NCI-H524 (cell line): ENCODE measurements at regions not wholly inside any gene's neighbourhood (a gene's known extent, or its start where the extent isn't known, plus 50 kb on each side); places are given as distances from the start of the nearest gene placed in this dataset.

Experiments used
- DNase-seq, 2 experiments: peaks; one replicate each; lab custom pipeline; 2025; lab: John Stamatoyannopoulos, UW

DNA sequence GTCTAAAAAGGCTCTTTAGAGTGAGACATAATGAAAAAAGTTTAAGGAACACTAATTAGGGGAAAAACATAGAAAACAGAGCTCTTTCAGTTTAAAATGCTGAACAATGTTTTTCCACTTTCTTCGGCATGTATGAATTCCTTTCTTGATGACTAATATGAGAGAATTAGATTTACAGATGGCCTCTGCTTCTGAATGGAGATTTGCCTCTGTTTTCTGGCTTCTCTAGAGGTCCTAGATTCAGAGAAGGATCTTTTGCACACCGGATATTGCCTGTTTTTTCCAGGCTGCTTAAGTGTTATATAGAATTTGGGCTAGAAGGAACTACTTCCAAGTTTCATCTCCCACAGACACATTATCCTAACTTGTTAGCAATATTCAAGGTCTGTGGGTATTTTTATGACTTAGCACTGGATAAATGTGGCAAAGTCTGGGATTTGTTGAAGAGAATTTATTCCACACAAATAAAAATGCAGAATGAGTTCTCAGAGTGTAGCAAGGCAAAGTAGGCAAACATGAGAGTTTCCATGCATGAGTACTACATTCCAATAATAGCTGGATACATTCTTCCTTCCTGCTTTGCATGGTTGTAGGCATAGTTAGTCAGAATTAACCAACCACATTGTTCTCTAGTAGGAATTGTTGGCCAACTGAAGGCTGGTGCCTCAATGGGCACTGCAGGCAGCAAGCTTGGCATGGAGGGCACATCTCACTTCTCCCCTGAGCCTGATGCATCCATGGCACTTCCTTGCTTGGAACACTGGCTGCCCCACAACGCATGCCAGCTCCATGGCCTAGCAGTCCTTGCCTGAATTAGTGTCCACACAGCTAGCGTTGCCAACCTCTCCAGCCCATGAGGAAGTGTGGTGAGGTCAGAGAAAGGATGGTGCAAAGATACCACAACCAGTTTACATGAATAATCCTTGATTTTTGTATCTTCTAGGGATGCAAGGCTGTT, 224.2 kb downstream of the CLIC5 start:
- DNase-seq: no peak

DNA sequence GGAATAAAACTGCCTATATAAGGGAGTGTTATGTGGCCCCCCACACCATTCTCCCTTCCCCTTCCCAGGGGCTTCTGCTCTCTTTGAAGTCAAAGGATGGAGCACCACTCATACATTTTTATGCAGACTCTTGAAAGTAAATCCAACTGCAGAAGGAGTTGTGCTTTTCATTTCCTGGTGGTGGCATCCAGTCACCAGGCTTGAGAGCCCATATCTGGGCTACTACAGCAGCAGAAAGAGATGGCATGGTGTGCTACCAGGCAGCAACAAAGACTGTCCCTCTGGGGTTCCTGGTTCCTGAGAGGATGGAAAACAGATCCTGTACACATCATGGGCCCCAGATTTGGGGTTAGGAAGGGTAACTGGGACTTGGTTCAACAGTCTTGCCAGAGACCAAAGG, 226.4 kb downstream of the CLIC5 start:
- no peak for DNase-seq

DNA sequence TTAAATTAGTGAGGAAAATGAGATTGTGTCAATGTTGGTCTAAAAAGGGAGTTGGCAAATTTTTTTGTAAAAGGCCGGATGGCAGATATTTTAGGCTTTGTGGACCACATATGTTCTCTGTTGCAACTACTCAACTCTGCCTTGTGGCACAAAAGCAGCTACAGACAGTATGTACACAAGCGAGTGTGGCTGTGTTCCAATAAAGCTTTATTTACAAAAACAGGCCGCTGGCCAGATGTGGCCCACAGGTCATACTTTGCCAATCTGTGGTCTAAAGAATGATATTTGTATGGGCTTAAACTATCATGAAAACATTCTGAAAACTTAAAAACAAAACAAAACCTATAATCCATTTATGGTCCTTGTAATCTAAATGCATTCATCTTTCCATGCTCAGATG, 228.3 kb downstream of the CLIC5 start:
- DNase-seq: no peak

DNA sequence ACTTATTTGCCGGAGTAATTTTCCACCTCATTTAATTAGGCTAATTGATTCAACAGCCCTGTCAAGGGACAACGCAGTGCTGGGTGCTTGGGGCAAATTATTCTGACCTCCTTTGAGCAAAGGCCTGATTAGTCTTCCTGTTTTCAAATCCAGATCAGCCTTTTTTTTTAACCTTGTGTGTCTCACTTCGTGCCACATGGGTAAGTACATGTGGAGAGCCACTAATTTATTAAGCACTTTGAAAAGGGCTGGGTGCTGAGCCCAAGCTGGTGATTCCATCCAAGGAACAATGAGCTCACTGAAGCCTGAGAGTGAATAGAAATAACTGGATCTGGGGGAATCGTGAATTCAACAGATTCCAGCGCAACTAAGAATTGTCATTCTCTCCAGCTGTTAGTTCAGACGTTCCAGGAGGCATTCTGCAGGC, 229.3 kb downstream of the CLIC5 start:
- DNase-seq: peak in 1 of 2 experiments; percentile 6

DNA sequence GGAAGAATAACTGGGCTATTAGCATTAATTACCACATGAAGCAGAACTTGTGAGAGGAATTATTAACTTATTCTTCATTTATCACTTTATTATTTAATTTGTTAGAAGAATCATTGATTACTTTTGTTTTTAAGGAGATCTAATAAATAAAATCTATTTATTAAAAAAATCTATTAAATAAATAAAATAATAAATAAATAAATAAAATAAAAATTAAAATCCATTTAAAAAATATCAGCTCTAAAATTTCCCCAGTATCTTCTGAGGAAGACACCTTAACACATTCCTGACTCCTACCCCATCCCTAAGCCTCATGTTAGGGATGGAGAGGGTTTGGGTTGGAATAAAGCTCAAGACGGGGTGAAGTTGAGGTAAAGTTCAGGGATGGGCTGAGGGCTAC, 231.4 kb downstream of the CLIC5 start:
- no peak for DNase-seq

DNA sequence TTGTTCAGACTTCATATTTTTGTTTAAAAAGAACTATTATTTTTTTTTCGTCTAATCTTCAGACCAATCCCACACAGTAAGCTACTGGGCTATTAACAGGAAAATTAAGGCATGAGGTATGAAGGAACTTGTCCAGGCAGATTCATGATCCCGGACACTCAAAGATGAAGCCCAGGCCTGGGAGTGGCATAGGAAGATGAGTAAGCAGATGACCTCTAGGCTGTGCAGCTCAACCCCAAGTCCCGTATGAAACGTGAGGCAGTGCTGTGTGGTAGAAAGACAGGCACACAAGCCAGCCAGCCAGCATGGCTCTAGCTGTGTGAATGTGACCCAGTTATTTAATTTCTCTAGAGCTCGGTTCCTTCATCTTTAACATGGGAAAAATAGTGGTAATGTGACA, 231.9 kb downstream of the CLIC5 start:
- no peak for DNase-seq

DNA sequence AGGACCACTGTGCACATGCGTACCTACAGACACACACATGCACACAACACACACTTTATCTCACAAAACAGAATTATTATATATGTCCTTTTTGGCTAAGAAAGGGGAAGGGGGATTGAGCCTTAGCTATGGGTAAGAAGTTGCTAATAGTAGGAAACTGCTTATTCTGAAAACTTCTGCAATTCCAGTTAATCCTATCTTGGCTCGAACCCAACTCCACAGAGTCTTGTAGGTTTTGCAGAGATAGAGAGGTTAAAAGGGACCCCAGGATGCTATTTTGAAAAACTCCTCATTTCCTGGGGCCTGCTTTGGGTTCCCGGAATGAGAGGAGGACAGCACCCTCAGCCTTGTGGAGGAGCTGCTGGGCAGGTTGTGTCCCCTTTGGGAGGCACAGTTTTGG, 233.8 kb downstream of the CLIC5 start:
- DNase-seq: no peak

DNA sequence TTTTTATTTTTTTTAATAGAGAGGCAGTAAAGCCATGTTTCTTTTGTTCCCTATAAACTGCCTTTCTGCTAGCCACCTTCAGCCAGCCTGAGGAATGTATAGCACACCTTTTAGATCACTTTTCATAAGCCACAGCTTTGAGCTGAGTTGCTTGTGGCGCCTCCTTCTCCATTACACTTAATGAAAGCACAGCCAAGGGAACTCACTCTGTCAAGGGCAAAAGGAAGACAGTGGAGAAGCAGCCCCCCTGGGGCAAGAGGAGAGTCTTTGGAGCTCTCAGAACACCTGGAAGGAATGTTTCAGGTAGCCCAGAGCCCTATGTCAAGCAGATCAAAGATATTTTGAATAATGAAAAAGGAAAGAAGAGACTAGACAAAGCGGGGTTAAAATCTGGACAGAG, 235.1 kb downstream of the CLIC5 start:
- DNase-seq: no peak

DNA sequence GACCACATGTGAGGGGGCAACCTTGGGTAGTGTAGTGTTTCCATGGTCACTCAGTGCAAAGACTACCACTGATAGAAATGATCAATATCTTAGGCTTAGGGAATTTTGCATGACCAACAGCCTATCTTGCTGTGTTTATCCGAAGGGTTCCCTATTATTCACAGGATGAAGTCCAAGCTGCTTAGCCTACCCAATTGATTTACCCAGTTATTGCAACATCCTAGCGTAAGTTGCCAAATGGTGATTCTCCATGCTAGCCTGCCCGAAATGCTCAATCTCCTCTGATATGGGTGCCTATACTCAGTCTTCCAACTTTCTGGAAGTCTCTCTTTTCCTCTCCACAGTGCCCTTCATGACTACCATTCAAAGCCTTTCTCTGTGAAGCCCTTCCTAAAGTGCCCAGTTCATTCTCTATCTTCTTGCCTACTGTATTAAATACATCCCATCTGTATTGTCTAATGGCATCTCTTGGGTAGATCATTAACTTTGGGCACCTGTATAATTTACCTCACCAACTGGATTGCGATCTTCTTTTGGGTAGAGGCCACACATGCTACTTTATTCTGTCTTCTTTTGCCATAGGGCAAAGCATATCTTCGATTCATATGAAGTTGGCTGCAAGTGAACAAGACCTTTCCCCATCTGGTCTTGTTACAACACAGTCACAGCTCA, 240.5 kb downstream of the CLIC5 start:
- DNase-seq: no peak

DNA sequence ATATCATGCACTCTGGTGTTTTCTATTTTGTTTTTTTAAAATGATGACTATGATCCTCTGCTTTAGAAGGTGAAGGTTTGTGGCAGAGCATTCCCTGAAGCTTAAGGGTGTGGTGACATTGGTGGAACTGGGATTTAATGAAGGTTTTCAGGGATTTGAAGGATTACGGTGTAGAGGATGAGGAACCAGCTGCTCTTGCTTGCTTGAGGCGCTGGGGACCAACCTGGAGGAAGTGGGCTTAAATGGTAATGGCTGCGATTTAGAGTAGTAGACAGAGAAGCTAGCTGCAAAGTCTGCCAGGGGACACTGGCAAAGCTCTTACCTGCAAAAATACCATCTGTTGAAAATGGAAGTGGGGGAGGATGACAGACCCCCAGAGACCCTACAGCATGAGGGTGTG, 241.8 kb downstream of the CLIC5 start:
- peak in 1 of 2 experiments; percentile 57 for DNase-seq

DNA sequence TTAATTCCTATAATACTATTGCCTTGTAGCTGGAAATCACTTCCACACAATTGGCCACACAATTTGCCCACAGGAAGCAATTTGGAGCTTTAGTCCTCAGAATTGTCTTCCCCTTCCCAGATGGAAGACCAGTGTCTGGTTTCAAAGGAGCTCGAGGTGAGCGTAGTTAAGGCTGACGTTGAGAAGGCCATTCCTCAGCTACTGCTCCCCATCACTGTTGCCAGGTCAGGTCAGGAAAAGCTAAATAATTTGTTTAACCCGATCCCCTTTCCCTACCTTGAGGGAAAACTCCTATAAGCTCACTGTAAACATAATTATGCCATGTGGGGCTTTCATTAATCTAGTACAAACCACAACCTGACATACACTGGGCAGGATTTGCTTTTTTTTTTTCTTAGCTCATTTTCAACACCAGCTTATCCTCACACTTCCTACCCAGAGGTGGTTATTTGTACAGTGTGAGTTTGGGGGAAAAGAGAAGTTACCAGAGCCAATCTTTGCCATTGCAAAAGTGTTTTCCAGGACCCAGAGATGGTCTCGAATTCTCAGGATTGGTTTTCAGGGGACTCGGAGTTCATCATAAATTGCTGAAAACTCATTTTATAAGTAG, 242.7 kb downstream of the CLIC5 start:
- no peak for DNase-seq

DNA sequence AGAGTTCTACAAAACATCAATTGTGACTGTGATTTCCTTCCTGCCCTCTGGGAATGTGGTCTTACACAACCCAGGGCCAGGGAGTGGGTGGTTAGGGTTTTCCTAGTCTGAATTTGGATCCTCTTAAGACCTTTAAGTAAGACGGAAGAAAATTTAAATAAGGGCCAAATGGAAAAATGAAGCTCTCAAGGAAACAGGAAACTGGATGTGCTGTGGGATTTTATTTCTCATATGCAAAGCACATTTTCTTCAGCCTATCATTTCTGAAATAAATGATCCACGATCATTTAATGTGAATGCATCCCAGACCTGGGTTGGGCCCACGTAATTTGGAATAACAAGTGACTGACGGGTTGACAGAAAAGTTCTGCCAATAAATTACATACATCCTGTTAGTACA, 243.6 kb downstream of the CLIC5 start:
- no peak for DNase-seq

DNA sequence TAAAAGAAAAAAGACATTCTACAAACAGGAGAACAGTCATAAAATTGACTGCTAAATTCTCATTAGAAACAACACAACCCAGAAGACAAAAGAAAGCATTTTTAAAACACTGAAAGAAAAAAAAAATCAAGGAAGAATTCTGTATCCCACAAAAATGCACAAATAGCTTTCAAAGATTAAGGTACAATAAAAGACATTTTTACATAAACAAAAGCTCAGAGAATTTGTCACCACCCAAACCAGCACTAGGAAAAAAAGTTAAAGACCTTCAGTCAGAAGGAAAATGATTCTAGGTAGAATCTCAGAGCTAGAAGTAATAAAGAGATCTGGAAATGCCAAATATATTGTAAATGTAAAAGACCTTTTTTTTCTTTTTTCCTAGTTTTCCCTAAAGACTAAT, 252.4 kb downstream of the CLIC5 start:
- DNase-seq: no peak

DNA sequence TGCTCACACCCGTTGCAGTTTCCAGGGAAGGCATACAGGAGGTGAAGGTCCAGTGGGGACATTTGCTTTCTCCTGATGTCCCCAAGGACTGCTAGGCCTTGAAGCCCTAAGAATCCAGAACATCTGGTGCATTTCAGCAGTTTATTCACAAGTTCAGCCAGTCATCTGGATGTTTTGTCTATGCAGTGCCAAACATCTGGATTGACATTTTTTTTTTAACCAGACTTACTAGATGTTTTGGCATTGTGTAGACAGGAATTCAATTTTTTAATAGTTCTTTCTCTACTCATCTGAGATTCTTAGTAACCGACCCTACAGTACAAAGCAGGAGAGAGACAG, 256.2 kb downstream of the CLIC5 start:
- DNase-seq: no peak

DNA sequence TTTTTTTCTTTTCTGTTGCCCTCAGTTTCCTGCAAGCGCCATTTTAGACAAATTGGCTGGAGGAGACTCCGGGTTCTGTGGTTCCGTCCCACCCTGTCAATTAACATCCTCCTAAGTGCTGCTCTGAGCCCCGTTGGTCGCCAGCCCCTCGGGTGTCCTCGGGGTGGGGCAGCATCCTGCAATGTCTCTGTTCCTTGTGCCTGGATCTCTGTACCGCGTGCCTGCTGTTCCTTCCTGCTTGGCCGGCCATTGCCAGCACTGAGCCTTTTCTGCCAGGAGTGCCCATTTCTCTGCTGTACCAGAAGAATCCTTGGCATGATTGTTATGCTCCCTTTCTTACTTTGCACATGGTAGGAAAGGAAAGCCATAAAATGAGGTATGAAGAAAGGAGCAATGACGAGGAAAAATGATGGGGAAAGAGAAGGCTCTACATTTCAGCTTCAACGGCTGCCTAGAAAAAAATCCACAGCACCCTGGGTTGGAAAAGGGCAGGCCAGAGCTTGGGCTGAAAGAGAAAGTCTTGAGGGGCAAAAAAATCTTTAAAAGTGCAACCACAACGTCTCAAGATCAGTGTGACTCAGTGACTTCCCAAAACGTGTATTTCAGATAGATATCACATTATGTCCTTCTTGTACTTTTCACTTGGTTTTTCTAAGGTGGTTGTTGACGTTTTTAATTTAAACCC, 256.7 kb downstream of the CLIC5 start:
- no peak for DNase-seq

DNA sequence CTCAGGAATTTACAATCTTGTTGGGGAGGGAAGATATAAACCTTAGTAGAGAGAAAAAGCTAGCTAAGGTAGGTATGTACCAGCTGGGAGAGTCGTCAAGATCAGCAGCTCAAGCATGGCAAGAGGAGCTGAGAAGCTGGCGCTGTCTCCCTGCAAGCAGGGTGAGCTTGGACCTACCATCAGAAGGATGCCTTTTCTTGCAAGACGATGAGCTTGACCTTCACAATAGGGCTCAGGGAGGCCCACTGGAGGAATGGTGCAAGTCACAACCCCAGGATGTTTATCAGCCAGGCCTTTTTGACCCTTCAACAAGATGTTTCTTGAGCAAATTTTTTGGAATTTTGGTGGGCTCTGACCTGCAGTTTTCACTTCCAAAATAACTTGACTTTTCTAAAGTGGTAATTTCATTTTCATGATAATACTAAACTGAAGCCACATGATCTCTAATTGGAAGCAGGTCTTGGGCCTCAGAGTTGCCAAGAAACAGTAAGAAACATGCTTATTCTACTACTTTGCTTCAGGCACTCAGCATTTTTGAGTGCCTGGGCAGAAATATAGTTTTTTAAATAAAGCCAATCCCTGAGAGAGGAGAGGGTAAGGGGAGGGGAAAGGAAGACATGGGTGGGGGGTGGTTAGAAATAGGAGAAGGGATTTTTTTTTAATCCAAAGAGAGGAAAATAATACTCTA, 258.1 kb downstream of the CLIC5 start:
- no peak for DNase-seq

DNA sequence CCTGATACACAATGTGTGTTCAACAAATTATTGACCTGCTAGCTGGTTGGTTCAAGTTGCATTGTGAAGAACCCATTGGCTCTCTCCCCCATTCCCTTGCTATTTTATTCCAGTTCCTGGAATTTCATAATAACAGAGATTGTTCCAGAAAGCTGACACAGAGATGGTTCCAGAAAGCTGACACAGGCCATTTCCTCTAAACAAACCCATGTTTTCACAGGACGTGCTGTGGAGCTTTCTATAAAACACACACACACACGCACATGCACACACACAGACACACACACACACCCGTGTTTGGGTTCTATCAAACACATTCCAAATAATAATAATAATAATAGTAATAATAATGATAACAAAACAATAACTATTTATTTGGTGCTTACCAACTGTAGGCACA, 259.1 kb downstream of the CLIC5 start:
- DNase-seq: no peak

DNA sequence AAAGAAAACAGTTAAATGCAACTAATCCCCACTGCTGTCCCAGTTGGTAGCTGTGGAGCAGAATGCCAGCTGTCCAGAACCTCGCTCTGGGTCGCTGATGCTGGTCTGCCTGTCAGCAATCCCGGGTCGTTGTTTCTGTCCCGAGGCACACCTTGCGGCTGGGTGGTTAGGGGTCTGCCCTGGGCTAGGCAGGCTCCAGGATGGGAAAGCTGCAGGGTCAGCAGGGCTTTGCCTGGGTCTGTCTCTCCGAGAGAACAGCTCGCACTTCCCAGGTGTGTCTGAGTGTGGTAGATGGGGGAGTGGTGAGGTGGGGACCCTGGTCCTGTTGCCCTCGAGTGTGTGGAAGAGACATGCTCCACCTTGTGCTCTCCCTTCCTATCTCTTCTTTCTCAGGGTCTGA, 261.2 kb downstream of the CLIC5 start:
- DNase-seq: no peak

DNA sequence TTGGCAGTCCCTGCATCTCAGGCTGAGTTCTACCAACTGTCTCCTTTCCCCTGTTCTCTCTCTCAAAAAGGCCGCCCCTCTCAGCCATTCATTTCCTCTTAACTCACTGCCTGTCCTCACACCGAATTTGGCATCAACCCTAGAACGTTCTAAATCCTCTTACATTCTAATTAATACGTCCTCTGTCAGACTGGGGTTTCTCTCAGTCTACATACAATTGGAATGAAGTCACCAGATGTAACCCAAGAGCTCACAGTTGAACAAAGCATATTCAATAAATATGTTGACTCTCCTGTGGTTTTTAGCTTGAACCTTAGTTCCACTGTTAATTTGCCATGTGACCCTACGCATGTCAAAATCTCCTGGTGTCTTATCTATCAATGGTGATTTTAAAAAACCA, 269.6 kb downstream of the CLIC5 start:
- DNase-seq: no peak

DNA sequence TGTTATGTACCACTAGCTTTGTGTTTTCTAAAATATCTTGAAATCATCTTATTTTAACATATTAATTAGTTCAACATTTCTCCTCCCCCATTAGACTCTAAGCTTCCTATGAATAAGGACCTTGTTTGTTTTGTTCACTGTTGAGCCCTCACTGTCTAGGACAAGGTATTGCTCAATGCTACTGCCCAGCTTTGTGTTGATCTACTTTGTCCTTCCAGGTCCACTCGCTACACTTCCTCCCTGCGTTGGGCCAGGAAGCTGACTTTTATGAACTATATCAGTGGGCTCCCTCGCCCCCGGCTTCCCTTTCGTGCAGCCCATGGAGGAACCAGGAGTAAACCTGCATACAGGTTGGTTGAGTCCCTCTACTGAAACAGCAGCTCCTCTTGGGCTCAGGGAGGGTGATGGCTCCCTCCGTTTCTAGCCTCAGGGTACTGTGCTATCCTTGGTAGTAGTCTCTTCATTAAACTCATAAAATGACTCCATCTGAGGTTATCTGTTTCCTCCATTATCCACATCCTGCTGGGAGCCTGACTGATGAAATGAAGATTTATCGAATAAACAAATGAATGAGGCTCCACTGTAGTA, 272.5 kb downstream of the CLIC5 start:
- DNase-seq: no peak

DNA sequence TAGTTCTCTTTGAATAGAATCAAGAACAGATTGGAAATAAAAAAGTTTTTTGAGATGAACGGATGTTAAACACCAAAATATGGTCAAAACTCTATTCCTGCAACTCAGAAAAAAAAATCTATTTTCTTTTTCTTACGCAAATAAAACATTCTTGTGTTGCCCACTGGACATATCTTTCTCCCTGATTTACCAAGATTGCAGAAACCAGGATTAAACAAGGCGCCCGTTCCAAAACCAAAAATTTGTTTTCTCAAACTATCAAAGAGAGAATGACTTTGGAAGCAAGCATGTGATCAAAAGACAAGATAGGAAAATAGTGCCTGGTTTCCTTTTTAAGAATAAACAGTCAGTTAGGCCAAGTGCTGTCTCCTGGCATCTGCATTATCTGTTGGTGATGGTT, 273.1 kb downstream of the CLIC5 start:
- DNase-seq: no peak
